NB4 (cell line): ENCODE measurements at regions not wholly inside any gene's neighbourhood (a gene's known extent, or its start where the extent isn't known, plus 50 kb on each side); places are given as distances from the start of the nearest gene placed in this dataset.

Experiments used
- POLR2A ChIP-seq: IDR thresholded peaks from 2 replicates; pipeline ENCODE4 v1.6.1; 2011; ENCODE audit warnings: mild to moderate bottlenecking; ENCODE audit not compliant: insufficient read length; ENCODE audit errors: extremely low read depth
- TF ChIP-seq, protein P1 (sequence below): IDR thresholded peaks from one replicate; pipeline ENCODE4 v1.5.1; 2012; ENCODE audit warnings: low read depth, low read length

DNA sequence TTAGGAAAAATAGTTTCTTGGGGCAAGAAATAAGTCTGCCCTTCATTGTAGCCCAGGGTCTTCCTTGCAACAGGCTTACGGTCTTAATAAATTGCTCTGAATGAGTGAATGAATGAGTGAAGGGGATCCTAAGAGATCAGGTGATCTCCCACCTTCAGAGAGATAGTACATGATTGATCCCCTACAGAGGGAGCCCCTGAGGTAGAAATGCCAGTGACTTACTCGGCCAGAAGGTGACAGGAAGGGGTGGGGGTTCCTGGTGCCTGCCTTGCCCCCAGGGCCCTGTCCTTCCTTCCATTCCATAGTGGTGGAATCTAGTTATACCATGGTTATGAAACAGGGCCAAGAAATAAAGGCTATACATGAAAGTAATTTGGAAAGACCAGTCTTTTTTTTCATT is 215.3 kb upstream of the SSTR4 start:
- TF ChIP-seq POLR2A: no peak
- TF ChIP-seq, protein P1, sequence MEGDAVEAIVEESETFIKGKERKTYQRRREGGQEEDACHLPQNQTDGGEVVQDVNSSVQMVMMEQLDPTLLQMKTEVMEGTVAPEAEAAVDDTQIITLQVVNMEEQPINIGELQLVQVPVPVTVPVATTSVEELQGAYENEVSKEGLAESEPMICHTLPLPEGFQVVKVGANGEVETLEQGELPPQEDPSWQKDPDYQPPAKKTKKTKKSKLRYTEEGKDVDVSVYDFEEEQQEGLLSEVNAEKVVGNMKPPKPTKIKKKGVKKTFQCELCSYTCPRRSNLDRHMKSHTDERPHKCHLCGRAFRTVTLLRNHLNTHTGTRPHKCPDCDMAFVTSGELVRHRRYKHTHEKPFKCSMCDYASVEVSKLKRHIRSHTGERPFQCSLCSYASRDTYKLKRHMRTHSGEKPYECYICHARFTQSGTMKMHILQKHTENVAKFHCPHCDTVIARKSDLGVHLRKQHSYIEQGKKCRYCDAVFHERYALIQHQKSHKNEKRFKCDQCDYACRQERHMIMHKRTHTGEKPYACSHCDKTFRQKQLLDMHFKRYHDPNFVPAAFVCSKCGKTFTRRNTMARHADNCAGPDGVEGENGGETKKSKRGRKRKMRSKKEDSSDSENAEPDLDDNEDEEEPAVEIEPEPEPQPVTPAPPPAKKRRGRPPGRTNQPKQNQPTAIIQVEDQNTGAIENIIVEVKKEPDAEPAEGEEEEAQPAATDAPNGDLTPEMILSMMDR: no peak
